Esophagus squamous epithelium (tissue), 5 donors: ENCODE measurements at regions not wholly inside any gene's neighbourhood (a gene's known extent, or its start where the extent isn't known, plus 50 kb on each side); places are given as distances from the start of the nearest gene placed in this dataset.
"Not testable (repeated sequence)": the region's sequence is repeated elsewhere in the genome, so short reads cannot be mapped to it uniquely, and the experiment has no call there.

Experiments
- DNase-seq: peaks from one replicate; lab custom pipeline; 2025; lab: John Stamatoyannopoulos, UW
- H3K27ac ChIP-seq, 4 donors: fragments of 200-600 bp; sonication (generic); one replicate each; pipeline ENCODE4 v1.5.1; 2016 to 2019; ENCODE audit warnings: mild to moderate bottlenecking in 1 of 4
- H3K27me3 ChIP-seq, 4 donors: fragments of 200-600 bp; sonication (generic); 1 replicate in 3 of 4; 2 replicates in 1 of 4; pipeline versions ENCODE4 v1.5.1 to v1.6.0; 2017 to 2021; ENCODE audit warnings: antibody characterized with exemption in 1 of 4
- H3K36me3 ChIP-seq, 3 donors: fragments of 200-600 bp; sonication (generic); one replicate each; pipeline ENCODE4 v1.5.1; 2016 to 2019
- H3K4me1 ChIP-seq, 3 donors: fragments of 200-600 bp; sonication (generic); one replicate each; pipeline ENCODE4 v1.5.1; 2017 to 2019
- H3K4me3 ChIP-seq, 4 donors: fragments of 200-600 bp; sonication (generic); 1 replicate in 3 of 4; 2 replicates in 1 of 4; pipeline ENCODE4 v1.5.1; 2016 to 2019; ENCODE audit warnings: mild to moderate bottlenecking in 2 of 4, moderate library complexity in 1 of 4
- H3K9me3 ChIP-seq, 3 donors: fragments of 200-600 bp; sonication (generic); one replicate each; pipeline ENCODE4 v1.5.1; 2016 to 2019
- CTCF ChIP-seq, 6 experiments: fragments of 450-650 bp in 4 of 6; fragments of 200-600 bp in 2 of 6; sonication (generic) in 2 of 6; IDR thresholded peaks; one replicate each; pipeline ENCODE4 v1.5.1; 2016 to 2019; ENCODE audit warnings: antibody characterized with exemption in 6 of 6, mild to moderate bottlenecking in 4 of 6, moderate library complexity in 4 of 6
- POLR2A ChIP-seq, 4 donors: fragments of 450-650 bp; IDR thresholded peaks; one replicate each; pipeline ENCODE4 v1.6.1; 2017; ENCODE audit warnings: antibody characterized with exemption in 4 of 4, mild to moderate bottlenecking in 4 of 4, moderate library complexity in 3 of 4
- WGBS, 2 donors: methylation state at CpG; one replicate each; pipeline ENCODE4 v1.1.5; 2018; 5-methylcytosine and 5-hydroxymethylcytosine counted together
- intact Hi-C: fragments of 100-400 bp; cut with DNase I; formaldehyde crosslinking; loops from one replicate; pipeline ENCODE4 v1.15.0; 2022
- donor health status: DM: yes; HTN: yes; CAD: no.

- 78 to 85% methylated on average over 7 of the region's 7 CpGs for WGBS, 2 donors
- no peak overlapping the region for H3K27ac ChIP-seq
- H3K36me3 ChIP-seq, result peaks cover 0 to 66% (median 5%) of the 10 kb centered on the region in 3 donors
- no peaks in the 10 kb centered on the region for H3K27me3 ChIP-seq
- H3K4me1 ChIP-seq, result no peaks in the 10 kb centered on the region
- no peaks in the 10 kb centered on the region for H3K9me3 ChIP-seq
- H3K4me3 ChIP-seq, result no peak overlapping the region
- TF ChIP-seq POLR2A (IDR thresholded peaks at IDR 0.05) (no peak), CTCF (IDR thresholded peaks at IDR 0.05) (no peak)
- intact Hi-C loops, result no loop called here
- DNase-seq, result no peak
Measured at GRCh38 chr2:242098445-242099128, 229.1 kb downstream of the RTP5 start.

GRCh38 chr2:242103093-242103492 is 233.6 kb downstream of the RTP5 start:
- H3K27ac ChIP-seq, DNase-seq, H3K27me3 ChIP-seq, intact Hi-C loops, H3K4me3 ChIP-seq, H3K4me1 ChIP-seq, H3K9me3 ChIP-seq: not testable (repeated sequence)
- WGBS, 2 donors, result 59 to 81% methylated on average over 2 of the region's 2 CpGs
- H3K36me3 ChIP-seq, result peaks cover 0 to 40% (median 0%) of the 10 kb centered on the region in 3 donors

- H3K36me3 ChIP-seq, result peaks cover 0 to 28% (median 0%) of the 10 kb centered on the region in 3 donors
- H3K4me3 ChIP-seq, H3K4me1 ChIP-seq, H3K9me3 ChIP-seq, H3K27ac ChIP-seq, DNase-seq, H3K27me3 ChIP-seq, intact Hi-C loops: not testable (repeated sequence)
- 89 to 93% methylated on average over 7 of the region's 7 CpGs for WGBS, 2 donors
Measured at GRCh38 chr2:242104202-242104956, 234.8 kb downstream of the RTP5 start.

- H3K36me3 ChIP-seq, result peaks cover 0 to 14% (median 0%) of the 10 kb centered on the region in 3 donors
- H3K4me3 ChIP-seq, DNase-seq, H3K27ac ChIP-seq, intact Hi-C loops, H3K27me3 ChIP-seq, H3K9me3 ChIP-seq, H3K4me1 ChIP-seq: not testable (repeated sequence)
- WGBS, 2 donors, result 84 to 90% methylated on average over 5 of the region's 5 CpGs
Measured at GRCh38 chr2:242107065-242107464, 237.5 kb downstream of the RTP5 start.

- intact Hi-C loops, result not testable (repeated sequence)
Measured at GRCh38 chr2:242108797-242109500, 239.4 kb downstream of the RTP5 start.

GRCh38 chr2:242109819-242110218 is 240.3 kb downstream of the RTP5 start:
- 63 to 72% methylated on average over 2 to 4 of the region's 10 CpGs for WGBS, 2 donors

More at GRCh38 chr2:242108797-242109500, 239.4 kb downstream of the RTP5 start:
- not testable (repeated sequence) for DNase-seq, H3K4me3 ChIP-seq, H3K27me3 ChIP-seq, H3K36me3 ChIP-seq, H3K27ac ChIP-seq, H3K4me1 ChIP-seq, H3K9me3 ChIP-seq
- WGBS, 2 donors, result 81 to 88% methylated on average over 2 of the region's 2 CpGs

GRCh38 chr2:242111954-242112353 is 242.4 kb downstream of the RTP5 start:
- DNase-seq, H3K27ac ChIP-seq, H3K4me3 ChIP-seq, H3K9me3 ChIP-seq, H3K36me3 ChIP-seq, H3K27me3 ChIP-seq, H3K4me1 ChIP-seq, intact Hi-C loops: not testable (repeated sequence)
- 77 to 78% methylated on average over 2 of the region's 4 CpGs for WGBS, 2 donors

More at GRCh38 chr2:242109819-242110218, 240.3 kb downstream of the RTP5 start:
- H3K27me3 ChIP-seq, H3K9me3 ChIP-seq, H3K36me3 ChIP-seq, H3K4me3 ChIP-seq, intact Hi-C loops, DNase-seq, H3K4me1 ChIP-seq, H3K27ac ChIP-seq: not testable (repeated sequence)

GRCh38 chr2:242113492-242113891 is 244.0 kb downstream of the RTP5 start:
- H3K9me3 ChIP-seq, H3K36me3 ChIP-seq, H3K4me3 ChIP-seq, H3K27ac ChIP-seq, H3K27me3 ChIP-seq, intact Hi-C loops, DNase-seq, H3K4me1 ChIP-seq: not testable (repeated sequence)
- 77% methylated on average over 3 of the region's 3 CpGs; no CpG with 5 or more reads in 1 of the 2 donors for WGBS, 2 donors

- DNase-seq, intact Hi-C loops, H3K27ac ChIP-seq, H3K4me1 ChIP-seq, H3K36me3 ChIP-seq, H3K4me3 ChIP-seq, H3K9me3 ChIP-seq, H3K27me3 ChIP-seq: not testable (repeated sequence)
- no CpG with 5 or more reads among the region's 2 CpGs for WGBS, 2 donors
Measured at GRCh38 chr2:242116676-242117075, 247.1 kb downstream of the RTP5 start.

- H3K9me3 ChIP-seq, H3K27me3 ChIP-seq, DNase-seq, H3K4me3 ChIP-seq, intact Hi-C loops, H3K36me3 ChIP-seq, H3K4me1 ChIP-seq, H3K27ac ChIP-seq: not testable (repeated sequence)
- WGBS, 2 donors, result no CpG with 5 or more reads among the region's 3 CpGs
Measured at GRCh38 chr2:242117305-242117704, 247.8 kb downstream of the RTP5 start.

GRCh38 chr2:242119682-242120081 is 250.2 kb downstream of the RTP5 start:
- DNase-seq, H3K27ac ChIP-seq, H3K4me3 ChIP-seq, H3K4me1 ChIP-seq, H3K27me3 ChIP-seq, intact Hi-C loops, H3K9me3 ChIP-seq, H3K36me3 ChIP-seq: not testable (repeated sequence)
- 67 to 76% methylated on average over 2 of the region's 5 CpGs for WGBS, 2 donors
